ENCODE measurements at regions not wholly inside any gene's neighbourhood (a gene's known extent, or its start where the extent isn't known, plus 50 kb on each side); places are given as distances from the start of the nearest gene placed in this dataset.
"Not testable (repeated sequence)": the region's sequence is repeated elsewhere in the genome, so short reads cannot be mapped to it uniquely, and the experiment has no call there.

GRCh38 chrX:18031726-18032375 lies 170.8 kb upstream of the RAI2 start (continued):
- no peak for TF ChIP-seq FOXA1 (IDR thresholded peaks at IDR 0.05)
- no peak for TF ChIP-seq MAX (IDR thresholded peaks at IDR 0.05)
- no peak for TF ChIP-seq HNF4G (IDR thresholded peaks at IDR 0.05)

- H3K4me1 ChIP-seq (ENCODE audit: control insufficient read depth in 4 of 4, insufficient read depth in 4 of 4, low read length in 3 of 4); H3K9me3 ChIP-seq (ENCODE audit: control insufficient read depth in 4 of 4, low read length in 3 of 4); H3K36me3 ChIP-seq (ENCODE audit: control insufficient read depth in 4 of 4, insufficient read depth in 3 of 4, low read depth in 1 of 4, low read length in 3 of 4); DNase-seq (ENCODE audit: low spot score); H3K27ac ChIP-seq (ENCODE audit: low read depth in 1 of 2, low read length in 2 of 2); H3K27me3 ChIP-seq (ENCODE audit: control insufficient read depth in 4 of 4, insufficient read depth in 4 of 4, low read length in 3 of 4); H3K9ac ChIP-seq (ENCODE audit: low read depth in 1 of 2, low read length in 2 of 2); H3K4me3 ChIP-seq (ENCODE audit: low read depth in 1 of 3, low read length in 3 of 3): not testable (repeated sequence)
- WGBS, result 47% methylated on average over 1 of the region's 1 CpG
Measured at GRCh38 chrX:18030656-18031055, 169.6 kb upstream of the RAI2 start.

- Histone ChIP-seq H3K36me3 (ENCODE audit: control insufficient read depth in 4 of 4, insufficient read depth in 3 of 4, low read depth in 1 of 4, low read length in 3 of 4) (no peaks in the 10 kb centered on the region), H3K4me1 (ENCODE audit: control insufficient read depth in 4 of 4, insufficient read depth in 4 of 4, low read length in 3 of 4) (no peaks in the 10 kb centered on the region), H3K4me3 (ENCODE audit: low read depth in 1 of 3, low read length in 3 of 3) (no peak overlapping the region), H3K27ac (ENCODE audit: low read depth in 1 of 2, low read length in 2 of 2) (no peak overlapping the region), H3K27me3 (ENCODE audit: control insufficient read depth in 4 of 4, insufficient read depth in 4 of 4, low read length in 3 of 4) (peaks cover 0 to 2% (median 0%) of the 10 kb centered on the region in 4 donors), H3K9ac (ENCODE audit: low read depth in 1 of 2, low read length in 2 of 2) (no peak overlapping the region), H3K9me3 (ENCODE audit: control insufficient read depth in 4 of 4, low read length in 3 of 4) (no peaks in the 10 kb centered on the region)
- DNase-seq (ENCODE audit: low spot score), result no peak
- 75% methylated on average over 8 of the region's 8 CpGs for WGBS
- TF ChIP-seq HNF4G (IDR thresholded peaks at IDR 0.05) (no peak), REST (IDR thresholded peaks at IDR 0.05) (no peak), TAF1 (conservative IDR thresholded peaks at IDR 0.05) (no peak), JUND (IDR thresholded peaks at IDR 0.05) (no peak), CTCF (IDR thresholded peaks at IDR 0.05; ENCODE audit: low read depth, low read length, missing input control) (no peak), MAX (IDR thresholded peaks at IDR 0.05) (no peak), YY1 (IDR thresholded peaks at IDR 0.05) (no peak), ATF3 (IDR thresholded peaks at IDR 0.05) (no peak), RAD21 (IDR thresholded peaks at IDR 0.05) (no peak), ZBTB33 (IDR thresholded peaks at IDR 0.05) (no peak), SP1 (IDR thresholded peaks at IDR 0.05) (no peak), GABPA (IDR thresholded peaks at IDR 0.05 in 1 of 2, conservative IDR thresholded peaks at IDR 0.05 in 1 of 2) (no peak), HNF4A (conservative IDR thresholded peaks at IDR 0.05) (no peak), FOXA1 (IDR thresholded peaks at IDR 0.05) (no peak), RXRA (IDR thresholded peaks at IDR 0.05) (no peak), FOXA2 (IDR thresholded peaks at IDR 0.05) (no peak), EGR1 (IDR thresholded peaks at IDR 0.05; ENCODE audit: low read depth in 2 of 2) (no peak), NR2F2 (IDR thresholded peaks at IDR 0.05) (no peak)
Measured at GRCh38 chrX:18026166-18026565, 165.1 kb upstream of the RAI2 start.
